ENCODE measurements at regions not wholly inside any gene's neighbourhood (a gene's known extent, or its start where the extent isn't known, plus 50 kb on each side); places are given as distances from the start of the nearest gene placed in this dataset.
"Not testable (repeated sequence)": the region's sequence is repeated elsewhere in the genome, so short reads cannot be mapped to it uniquely, and the experiment has no call there.

DNA sequence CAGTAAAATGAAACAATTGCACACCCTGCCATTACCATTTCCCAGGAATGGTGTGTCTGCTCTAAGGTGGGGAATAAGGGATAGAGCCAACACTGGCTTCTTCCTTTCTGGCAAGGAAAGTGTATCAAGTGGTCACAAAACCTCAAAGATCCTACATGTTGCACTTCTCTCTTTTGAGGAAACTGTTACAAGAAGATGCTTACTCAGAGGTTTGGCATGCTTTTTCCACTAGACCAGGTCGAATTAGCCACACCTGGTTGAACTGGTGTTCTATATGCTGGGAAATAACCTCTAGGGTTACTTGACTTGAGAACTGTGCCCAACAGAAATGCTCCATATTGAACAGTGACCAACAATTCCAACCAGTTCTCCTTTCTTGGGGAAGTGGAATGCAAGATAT, 102.9 kb downstream of the LRRN1 start:
- no peak for DNase-seq

DNA sequence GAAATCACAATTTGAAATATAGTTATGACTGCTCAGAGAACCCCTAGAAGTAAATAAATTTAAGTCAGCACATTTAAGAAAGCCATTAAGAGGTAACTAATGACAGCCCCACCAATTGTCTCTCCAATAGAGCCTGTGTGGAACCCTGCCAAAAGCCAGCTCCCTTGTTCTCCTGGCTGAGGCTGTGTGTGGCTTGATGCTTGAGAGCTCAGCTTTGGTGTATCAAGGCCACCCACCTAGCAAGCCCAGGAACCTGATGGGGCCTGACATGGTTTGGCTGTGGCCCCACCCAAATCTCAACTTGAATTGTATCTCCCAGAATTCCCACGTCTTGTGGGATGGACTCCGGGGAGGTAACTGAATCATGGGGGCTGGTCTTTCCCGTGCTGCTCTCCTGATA, 106.9 kb downstream of the LRRN1 start:
- no peak for DNase-seq

GRCh38 chr3:3907023-3907422, 107.8 kb downstream of the LRRN1 start:
- DNase-seq, result no peak

DNA sequence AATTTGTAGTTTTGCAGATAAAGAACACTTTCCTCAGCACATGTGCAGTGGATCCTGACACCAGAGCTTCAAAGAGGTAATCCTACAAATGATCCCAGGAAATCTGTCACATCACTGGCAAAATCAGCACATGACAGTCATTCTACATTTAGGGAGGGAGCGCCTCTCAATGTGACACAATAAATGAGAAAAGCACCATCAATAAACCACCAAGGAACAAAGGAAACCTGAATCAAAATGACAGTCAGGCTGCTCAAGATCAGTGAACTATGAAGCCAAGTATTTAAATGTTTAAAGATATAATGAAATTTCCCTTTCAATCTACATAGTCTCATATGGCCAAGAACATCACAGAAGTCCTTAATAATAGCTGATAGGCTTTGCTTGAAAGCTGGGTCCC, 119.5 kb downstream of the LRRN1 start:
- no peak for DNase-seq

DNA sequence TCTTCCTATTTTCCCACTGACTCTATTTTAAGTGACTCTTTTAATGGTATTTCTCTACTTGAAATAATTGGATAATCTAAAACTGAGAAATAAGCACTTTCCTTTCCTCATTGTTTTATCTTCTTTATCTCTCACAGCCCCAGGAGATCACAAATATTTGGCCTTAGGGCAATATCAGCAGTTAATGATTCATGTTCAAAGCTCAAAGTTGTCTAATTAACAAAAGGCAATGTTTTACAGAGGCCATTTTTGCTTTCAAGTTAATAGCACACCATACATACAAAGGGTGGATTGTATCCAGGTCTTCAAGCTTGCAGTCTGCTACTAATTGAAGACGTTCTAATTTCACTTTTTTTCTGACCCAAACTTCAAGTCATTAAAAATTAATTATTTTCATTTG, 120.1 kb downstream of the LRRN1 start:
- DNase-seq, result no peak

GRCh38 chr3:3923619-3924018, 124.4 kb downstream of the LRRN1 start:
- DNase-seq, result no peak

DNA sequence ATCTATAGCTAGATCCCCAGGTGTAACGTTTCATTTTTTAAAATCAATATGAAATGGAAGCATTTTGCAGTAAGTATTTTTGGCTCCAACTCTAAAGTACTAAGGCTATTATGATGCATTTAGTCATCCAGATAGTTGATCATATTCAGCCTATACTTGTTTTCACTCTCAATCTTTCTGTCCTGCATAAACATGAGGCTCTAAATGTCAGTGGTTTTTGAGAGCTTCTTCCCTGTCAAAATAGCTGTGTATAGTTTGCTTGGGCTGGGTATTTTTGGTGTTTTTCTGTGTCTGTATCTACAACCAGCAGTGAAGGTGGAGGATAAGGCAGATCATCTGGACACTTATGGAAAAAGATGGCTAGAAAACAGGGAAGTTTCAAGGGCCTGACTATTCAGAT, 128.0 kb downstream of the LRRN1 start:
- no peak for DNase-seq

DNA sequence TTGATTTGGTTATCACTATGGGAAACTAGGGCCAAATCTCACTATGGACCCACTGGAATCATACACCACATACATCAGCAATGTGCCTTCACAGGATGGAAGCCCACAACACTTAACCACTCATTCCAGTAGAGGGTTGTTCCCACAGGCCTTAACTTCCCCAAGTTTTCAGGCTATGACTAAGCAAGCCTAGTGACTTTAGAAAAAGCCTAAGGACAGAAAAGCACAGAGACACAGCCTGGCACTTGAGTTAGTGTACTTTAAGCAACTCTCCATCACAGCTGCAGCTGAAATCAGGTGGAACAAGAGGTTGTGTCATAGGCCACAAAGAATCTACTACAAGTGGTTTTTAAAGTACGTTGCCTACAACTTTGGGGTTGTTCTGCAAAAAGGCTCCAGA, 128.7 kb downstream of the LRRN1 start:
- no peak for DNase-seq

- not testable (repeated sequence) for DNase-seq
Observed at GRCh38 chr3:3941380-3941779, 142.1 kb downstream of the LRRN1 start.

- no peak for DNase-seq
Observed at GRCh38 chr3:3951071-3951470, 151.8 kb downstream of the LRRN1 start.

GRCh38 chr3:3951501-3951900, 152.3 kb downstream of the LRRN1 start:
- DNase-seq, result no peak

- DNase-seq, result not testable (repeated sequence)
Observed at GRCh38 chr3:3962867-3963266, 163.6 kb downstream of the LRRN1 start.

DNA sequence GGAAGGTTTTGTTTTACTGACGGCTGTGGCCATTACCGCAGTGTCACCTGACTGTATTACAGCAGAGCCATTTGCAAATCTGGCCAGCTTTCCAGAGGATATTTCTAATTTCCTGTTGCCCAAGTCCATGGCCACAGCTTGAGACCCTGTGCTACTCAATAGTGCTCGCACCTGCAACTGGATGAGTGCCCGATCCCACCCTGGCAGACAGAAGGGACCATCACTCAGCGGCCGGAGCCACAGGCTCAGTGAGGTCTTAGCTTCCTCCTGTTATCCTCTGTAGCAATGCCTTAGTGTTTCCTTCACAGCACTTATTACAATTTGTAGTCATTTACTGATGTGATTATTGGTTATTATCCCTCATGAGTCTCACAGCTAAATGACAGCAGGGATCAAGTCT, 184.8 kb downstream of the LRRN1 start:
- DNase-seq, result no peak

- no peak for DNase-seq
Observed at GRCh38 chr3:3991598-3991997, 192.4 kb downstream of the LRRN1 start.

DNA sequence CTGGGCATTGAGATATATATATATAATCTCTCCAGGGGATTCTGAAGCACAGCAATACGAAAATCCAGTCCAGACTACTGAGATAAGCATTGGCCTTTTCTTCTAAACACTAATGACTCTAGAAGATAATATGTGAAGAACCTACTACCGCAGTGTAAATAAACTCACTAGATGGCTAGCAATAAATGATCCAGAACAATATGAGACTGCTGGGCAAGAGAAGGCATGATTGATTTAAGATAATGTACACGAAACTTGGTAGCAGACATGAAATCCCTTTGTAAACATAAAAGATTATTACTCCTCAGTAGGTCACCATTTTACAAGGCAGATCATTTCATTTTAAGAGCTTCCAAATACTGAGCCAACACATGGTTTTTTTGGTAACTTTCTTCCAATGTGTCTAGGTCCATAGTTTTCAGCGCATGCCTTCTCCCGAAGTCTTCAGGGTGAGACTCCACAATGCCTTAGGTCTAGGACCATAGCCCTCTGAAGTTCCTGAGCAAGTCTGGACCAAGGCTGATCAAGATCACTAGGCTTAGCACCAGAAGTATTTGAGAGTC, 193.2 kb downstream of the LRRN1 start:
- no peak for DNase-seq

DNA sequence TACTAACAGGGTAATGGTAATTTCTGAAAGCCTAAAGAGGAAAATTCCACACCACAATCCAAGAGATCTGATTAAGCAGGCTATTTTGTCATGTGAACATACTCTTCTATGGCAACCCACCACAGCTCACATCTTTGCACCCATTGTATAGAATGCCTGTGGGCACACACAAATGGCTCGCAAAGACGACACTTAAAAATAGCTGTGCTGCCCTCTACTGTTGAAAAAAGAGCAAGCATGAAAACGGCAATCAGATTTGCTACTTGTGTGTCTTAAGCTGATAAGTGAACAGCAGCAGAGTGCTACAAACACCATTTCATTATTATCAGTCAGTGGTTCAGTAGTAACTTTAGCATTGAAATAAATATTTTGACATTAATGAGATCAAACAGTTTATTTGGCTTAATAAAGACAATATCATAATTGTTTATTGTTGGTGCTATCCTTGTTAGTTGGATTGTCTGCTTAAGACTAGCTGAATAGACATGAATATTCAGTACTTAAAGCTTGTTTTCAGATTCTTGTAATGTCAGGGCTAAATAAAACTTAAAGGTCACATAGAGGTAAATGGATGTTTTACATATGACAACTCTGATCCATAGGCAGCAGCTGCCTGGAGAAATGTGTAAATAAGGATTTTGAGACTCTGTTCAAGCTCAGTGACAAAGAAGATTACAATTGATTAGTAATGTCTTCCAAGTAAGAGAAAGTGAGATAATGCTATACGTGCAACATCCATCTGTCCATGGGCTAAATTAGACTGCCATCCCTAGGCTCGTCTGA, 199.1 kb downstream of the LRRN1 start:
- DNase-seq, result peak; percentile 18

GRCh38 chr3:3999340-3999739, 200.1 kb downstream of the LRRN1 start:
- not testable (repeated sequence) for DNase-seq

DNA sequence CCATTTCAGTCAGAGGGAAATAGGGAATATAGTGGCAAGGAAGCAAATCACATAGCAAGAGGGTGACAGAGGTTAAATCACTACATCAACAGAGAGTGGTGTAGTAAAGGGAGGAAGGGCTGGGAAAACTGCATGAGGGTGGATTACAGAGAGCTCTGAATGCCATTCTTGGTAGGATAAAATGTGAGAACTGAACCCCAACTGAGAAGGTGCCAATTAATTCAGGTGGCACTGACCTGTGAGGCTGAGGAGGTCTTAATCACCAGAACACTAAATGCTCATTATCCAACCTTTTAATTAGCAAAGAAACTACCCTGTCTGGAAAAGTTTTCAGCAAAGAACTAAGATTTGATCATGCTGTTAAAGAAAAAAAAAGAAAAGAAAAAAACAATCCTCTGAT, 202.7 kb downstream of the LRRN1 start:
- DNase-seq, result no peak

- no peak for DNase-seq
Observed at GRCh38 chr3:4006288-4006687, 207.1 kb downstream of the LRRN1 start.

GRCh38 chr3:4008205-4008604, 209.0 kb downstream of the LRRN1 start:
- no peak for DNase-seq

DNA sequence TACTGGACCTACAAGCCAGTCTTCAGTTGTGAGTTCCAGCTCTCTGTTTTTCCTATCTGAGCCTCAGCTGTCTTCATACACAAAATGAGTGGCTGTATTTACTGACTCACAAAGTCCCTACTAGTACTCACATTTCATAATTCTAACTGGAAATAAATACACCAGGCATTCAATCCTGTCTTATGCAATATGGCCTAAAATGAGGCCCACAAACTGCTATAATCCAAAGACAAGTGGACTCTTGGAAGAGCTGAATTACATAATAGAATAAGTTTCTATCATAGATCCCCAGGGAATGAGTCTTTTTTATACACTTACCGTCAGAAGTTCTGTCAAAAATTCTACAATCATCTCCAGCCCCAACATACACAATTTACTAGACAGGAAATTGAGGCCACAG, 211.9 kb downstream of the LRRN1 start:
- no peak for DNase-seq

- DNase-seq, result no peak
Observed at GRCh38 chr3:4015426-4015825, 216.2 kb downstream of the LRRN1 start.

DNA sequence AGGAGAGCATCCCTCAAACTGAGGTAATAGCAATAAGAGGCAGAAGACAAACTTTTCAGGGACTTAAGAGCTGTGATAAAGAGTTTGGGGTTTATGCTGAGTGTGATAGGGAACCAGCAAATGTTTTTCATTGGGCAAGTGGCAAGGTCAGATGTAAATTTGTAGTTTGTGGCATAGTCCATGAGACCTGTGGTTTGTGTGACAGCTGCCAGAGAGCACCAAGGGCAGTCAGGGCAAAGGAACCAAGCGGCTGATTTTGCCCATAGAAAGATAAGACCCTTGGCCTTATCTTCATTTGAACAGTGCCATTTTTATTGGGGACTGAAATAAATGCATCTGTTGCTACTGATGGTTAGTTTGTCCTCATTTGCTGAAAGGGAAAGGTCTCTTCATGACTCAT, 220.3 kb downstream of the LRRN1 start:
- no peak for DNase-seq

GRCh38 chr3:4021162-4021561, 221.9 kb downstream of the LRRN1 start:
- DNase-seq, result no peak

DNA sequence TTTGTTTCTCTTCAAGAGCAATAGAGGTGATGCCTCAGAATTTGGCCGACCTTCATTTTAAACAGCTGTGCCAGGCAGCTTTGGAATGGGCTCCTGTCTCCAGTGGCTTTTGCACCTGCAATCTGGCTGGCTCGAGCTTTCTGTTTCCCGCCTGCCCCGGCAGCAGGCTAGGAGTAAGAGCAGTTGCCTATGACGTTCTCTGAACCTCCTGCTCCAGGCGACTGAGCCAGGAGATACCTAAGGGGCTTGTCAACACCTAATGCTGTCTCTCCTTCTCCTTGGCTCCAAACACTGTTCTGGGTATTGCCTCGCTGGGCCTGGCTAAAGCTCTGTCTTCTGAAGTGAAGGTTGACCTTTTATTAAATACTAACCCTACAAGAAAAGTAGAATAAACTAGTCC, 229.9 kb downstream of the LRRN1 start:
- DNase-seq, result no peak

All from NCI-H524 treated with DMSO at 0.1 percent for 48 hours (cell line).